T-helper 1 cell treated with Interleukin-12 subunit alpha and Interleukin-12 subunit beta and Interleukin-4 antibody, amounts not matched to agents 30 ng/mL and 1 ng/mL, for 36 hours (primary cell): ENCODE measurements at regions not wholly inside any gene's neighbourhood (a gene's known extent, or its start where the extent isn't known, plus 50 kb on each side); places are given as distances from the start of the nearest gene placed in this dataset.

Source experiments
- intact Hi-C: fragments of 100-400 bp; cut with micrococcal nuclease; formaldehyde crosslinking; loops from one replicate; pipeline ENCODE4 v1.15.1; 2024

- intact Hi-C loops, result no loop called here
These were observed 82.9 kb downstream of the FAM43A start for GRCh38 chr3:194768586-194768985.

DNA sequence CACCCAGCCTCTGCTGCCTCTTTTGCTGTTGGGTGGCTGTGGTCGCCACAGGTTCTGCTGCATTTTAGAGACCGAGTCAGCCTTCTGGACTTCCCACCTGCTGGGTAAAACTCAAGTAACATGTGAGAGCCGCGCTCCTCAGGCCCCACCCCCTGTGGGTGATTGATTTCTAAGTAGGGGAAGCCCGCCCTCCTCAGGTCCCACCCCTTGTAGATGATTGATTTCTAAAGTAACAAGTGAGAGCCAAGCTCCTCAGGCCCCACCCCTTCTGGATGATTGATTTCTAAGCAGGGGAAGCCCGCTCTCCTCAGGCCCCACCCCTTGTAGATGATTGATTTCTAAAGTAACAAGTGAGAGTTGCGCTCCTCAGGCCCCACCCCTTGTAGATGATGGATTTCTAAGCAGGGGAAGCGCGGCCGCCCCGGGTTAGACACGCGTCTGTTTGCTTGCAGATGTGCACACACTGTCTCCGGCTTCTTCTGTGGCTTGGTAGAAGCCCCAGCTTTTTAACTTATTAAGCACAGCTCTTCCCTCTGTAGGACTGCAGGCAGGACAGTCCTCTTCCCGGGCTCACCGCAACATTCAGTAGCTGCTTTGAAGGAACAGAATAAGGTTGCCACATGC lies 83.4 kb downstream of the FAM43A start:
- intact Hi-C loops, result loop anchor here (1.0 kb wide), 11 partner anchors 25 to 674 kb away; partner anchors contain the start of genes ACAP2, ATP13A3, LSG1 and XXYLT1

DNA sequence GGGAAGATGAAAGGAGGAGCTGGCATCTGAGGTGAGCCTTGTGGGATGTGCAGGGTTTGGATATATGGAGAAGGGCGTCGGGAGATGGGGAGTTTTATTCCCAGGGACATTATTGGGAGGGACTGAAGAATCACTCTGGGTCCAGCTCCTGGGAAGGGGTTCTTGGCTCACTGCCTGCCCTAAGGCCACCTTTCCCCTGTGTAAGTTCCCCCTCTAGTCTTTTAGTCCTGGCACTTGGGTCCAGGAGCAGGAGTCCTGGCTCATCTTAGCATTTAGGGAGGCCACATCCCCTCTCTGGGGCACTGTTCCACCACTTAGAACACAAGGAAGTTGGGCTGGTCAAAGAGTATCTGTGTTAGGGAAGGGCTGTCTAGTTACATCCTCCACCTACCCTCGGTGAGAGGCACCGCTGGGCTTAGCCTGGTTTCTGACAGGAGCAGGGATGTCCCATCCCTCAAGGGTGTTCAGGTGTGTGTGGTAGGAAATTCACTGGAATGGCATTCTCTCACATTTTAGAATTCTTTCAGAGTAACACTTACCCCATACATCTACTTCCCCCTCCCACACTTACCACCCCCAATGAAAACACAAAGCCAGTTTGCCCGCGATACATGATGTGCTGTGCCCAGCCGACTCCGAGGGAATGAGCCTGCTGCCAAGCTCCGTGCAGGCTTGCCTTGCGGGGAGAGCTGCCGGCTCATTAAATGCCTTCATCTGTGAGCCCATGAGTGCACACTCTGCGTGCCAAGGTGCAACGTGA lies 86.7 kb downstream of the FAM43A start:
- intact Hi-C loops, result no loop called here

GRCh38 chr3:194773216-194773615 lies 87.5 kb downstream of the FAM43A start:
- intact Hi-C loops, result no loop called here

DNA sequence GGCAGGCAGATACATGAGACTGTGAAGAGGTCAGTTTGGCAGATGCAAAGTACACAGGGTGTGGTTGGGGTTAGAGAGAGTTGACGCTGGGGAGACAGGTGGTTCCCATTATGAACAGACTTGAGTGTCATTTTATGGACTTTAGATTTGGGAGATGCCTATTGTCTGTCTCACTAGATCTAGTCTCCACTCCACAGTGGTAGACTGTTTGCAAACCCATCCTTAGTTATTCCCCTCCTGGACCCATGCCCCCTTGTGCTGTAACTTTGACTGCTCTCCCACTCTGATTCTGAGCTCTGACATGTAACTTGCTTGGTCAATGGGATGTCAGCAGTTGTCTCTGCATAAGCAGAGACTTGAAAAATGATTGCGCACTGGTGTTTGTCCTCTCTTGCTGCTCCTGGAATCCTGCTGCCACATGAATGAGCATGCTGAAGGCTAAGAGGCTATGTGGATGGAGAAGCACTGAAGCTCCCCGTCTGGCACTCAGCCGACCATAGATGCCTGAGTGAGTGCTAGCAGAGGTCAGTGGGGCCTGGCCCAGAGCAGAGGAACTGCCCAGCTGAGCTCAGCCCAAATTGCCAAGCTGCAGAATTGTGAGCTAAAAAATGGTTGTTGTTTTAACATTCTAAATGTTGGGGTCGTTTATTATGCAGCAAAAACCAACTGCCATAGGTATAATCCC lies 88.2 kb downstream of the FAM43A start:
- intact Hi-C loops, result no loop called here

GRCh38 chr3:194775266-194775665 lies 89.6 kb downstream of the FAM43A start:
- intact Hi-C loops, result no loop called here

- intact Hi-C loops, result no loop called here
These were observed 90.0 kb downstream of the FAM43A start for GRCh38 chr3:194775731-194776130.

GRCh38 chr3:194777729-194778128 lies 92.0 kb downstream of the FAM43A start:
- intact Hi-C loops, result no loop called here

DNA sequence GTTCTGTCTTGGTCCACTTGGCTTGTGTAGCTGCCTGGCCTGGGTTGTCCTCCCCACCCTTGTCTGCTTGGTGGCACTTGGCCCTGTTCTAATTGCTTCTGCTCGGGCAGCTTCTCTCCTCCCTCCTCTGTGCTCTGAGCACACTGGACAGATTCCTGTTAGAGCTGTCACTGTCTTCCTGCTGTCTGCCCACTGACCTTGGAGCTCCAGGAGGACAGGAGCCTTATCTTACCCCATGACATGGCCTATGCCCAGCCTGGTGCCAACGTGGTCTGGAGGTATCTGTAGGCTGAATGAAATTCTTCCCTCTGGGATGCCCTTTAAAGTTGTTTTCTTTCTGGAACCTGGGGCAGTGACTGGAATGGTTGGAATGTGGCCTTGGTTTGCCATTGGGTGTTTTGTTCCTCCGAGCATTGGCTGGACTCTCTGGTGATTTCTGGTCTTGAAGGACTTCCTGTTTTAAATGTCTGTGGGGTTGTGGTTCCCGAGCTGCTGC lies 94.1 kb downstream of the FAM43A start:
- intact Hi-C loops, result no loop called here

DNA sequence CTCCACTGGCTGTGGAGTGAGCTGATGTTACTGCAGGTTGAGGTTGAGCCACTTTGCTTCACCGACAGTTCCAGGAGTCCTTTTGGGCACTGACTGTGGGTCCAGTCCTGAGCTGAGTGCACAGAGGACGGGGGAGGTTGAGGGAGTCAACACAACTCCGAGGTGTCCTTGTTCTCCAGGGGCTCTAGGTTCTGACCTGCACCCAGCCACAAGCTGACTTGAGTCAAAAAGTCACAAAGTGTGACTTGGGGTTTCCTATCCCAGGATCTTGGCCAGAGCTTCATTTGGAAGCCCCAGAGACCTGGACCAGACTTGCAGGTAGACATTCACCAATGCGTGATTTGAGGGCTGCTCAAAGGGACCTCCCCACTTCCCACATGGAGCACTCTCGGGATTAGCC lies 95.0 kb downstream of the FAM43A start:
- intact Hi-C loops, result no loop called here

- intact Hi-C loops, result no loop called here
These were observed 95.9 kb downstream of the FAM43A start for GRCh38 chr3:194781617-194782016.

DNA sequence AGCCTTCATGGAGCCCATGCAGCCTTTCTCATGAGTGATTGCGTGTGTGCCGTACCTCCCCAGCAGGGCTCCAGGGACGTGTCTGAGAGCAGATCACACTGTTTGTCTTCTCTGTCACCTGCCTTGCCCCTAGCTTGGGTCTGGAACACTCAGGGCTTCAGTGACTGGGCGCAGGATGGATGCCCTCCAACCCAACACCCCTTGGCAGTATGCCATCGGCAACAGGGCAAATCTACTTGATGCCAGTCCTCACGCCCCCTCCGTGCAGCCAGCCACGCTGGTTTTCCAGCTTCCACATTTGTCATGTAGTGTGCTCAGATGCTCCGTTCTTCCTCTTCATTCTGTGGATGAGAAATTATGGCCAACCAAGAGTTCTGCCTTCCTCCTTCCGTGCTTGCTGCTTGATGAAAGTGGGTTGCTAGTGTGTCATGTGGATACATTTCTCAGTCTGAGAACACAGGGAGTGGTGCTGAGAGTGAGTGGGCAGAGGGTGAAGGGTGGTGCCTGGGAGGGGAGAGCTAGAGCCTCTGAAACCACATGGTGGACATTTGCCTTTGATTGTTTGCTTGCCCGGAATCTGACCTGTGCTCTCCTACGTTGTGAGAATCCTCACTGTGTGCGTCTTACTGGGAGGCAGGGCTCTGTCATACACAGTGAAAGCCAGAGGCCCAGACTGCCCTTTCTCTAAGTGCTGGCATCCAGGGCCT lies 97.2 kb downstream of the FAM43A start:
- intact Hi-C loops, result no loop called here

DNA sequence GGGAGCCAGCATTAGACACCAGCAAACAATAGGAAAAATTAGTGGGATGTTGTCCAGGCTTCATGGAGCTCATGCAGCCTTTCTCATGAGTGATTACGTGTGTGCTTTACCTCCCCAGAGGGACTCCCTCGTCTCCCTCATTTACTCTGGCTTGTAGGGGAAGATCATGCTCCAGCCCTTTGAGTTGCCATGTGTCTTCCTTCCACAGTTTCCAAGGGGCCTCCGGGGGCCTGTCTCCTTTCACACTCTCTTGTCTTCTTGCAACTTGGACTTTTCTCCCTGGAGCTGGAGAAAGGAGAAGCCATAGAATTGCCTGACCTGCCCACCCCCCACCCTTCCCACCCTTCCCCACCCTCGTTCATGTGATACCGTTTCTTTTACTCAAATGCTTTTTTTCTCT lies 98.7 kb downstream of the FAM43A start:
- intact Hi-C loops, result no loop called here

DNA sequence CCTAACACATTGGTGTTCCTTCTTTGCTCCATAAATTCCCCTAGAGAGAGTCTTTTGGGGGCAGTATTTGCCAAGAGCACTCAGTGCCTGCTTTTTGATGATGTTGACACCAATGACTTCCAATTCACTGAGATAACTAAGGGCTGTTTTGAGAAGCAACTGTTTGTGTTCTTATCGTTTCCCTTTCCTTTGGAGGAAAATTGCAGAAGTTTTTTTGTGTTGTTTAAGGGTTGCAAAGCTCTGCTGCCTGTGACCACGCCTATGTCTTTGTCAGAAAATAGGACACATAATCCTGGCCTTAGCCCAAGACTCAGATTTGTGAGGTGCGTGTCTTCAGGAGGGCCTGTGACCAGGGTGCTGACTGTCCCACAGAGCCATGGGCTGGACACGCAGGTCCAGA lies 99.6 kb downstream of the FAM43A start:
- intact Hi-C loops, result no loop called here

DNA sequence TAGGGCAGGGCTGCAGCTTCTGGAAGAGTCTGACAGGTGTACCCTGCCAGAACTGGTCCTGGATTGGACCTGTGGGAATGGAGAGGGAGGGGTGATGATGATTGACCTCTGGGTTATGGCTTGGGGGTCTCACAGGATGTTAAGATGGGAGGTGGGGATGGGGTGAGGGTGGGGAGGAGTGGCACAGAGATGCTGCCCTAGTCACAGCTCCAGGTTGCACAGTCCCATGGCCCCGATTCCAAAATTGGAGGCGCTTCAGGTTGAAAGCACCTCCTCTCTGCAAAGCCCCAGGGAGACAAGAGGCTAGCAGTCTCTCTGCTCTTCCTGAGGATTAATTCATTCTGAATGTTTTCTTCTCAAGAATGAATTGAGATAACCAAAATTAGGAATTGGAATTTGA lies 101.4 kb downstream of the FAM43A start:
- intact Hi-C loops, result no loop called here

DNA sequence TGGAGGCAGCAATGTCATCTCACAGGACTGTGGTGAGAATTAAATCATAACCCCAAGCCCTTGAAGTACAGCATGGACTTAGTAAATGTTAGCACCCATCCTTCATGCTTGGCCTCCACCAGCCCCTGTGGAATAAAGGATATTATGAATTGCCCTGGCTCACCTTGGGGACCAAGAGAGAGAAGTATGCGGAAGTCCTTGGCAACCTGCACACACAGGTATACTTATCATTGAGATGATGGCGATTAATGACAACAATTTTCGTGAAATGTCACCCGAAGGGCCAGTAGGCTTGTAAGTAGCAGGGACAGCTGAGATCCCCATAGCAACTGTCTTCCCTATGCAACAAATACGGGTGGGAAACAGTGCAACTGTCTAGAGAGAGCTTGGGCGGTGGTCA lies 102.0 kb downstream of the FAM43A start:
- intact Hi-C loops, result no loop called here

DNA sequence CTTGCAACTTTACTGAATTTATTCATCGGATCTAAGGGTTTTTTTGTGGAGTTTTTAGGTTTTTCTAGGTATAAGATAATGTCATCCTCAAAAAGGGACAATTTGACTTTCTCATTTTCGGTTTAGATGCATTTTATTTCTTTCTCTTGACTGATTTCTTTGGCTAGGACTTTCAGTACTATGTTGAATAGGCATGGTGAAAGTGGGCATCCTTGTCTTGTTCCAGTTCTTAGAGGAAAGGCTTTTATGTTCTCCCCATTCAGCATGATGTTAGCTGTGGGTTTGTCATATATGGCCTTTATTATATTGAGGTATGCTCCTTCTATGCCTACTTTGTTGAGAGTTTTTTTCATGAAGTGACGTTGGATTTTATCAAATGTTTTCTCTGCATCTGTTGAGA lies 106.7 kb downstream of the FAM43A start:
- intact Hi-C loops, result no loop called here

- intact Hi-C loops, result no loop called here
These were observed 112.0 kb downstream of the FAM43A start for GRCh38 chr3:194797555-194798250.

- intact Hi-C loops, result no loop called here
These were observed 112.8 kb downstream of the FAM43A start for GRCh38 chr3:194798486-194798885.

DNA sequence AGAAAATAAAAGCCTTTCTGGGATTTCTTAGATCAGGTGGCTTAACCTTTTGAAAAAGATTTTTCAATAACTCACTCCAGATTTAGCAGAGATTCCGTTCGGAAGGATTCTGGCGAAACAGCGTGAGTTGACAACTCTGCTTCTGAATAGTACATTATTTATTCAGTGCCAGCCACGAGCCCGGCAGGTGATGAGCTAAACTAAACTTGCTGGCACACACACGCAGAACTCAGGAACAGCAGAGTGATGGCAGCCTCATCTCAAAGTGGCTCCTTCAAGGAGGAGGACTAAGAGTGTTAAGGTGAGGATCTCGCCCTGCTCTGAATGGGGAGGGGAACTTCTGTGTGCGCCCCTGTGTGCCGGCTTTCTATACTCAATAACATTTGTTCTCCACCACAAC lies 114.3 kb downstream of the FAM43A start:
- intact Hi-C loops, result no loop called here
